MCF 10A (cell line): ENCODE measurements at regions not wholly inside any gene's neighbourhood (a gene's known extent, or its start where the extent isn't known, plus 50 kb on each side); places are given as distances from the start of the nearest gene placed in this dataset.

Source experiments
- BruUV-seq: library from RNA; stranded (reverse); fragments of 400-500 nt; replicated peaks from 2 replicates; lab custom pipeline; 2021; lab: Mats Ljungman, UMichigan
- CTCF ChIA-PET: fragments of 300-600 bp; sonication (Branson Sonifier 250); formaldehyde crosslinking; extraction: SDS; loops from one replicate; lab custom pipeline; 2021; ENCODE audit warnings: antibody characterized with exemption, inconsistent platforms; lab: Yijun Ruan, JAX
- POLR2A ChIA-PET: fragments of 300-600, 350-650 bp; sonication (Branson Sonifier 250); formaldehyde crosslinking; extraction: SDS; loops from one replicate; lab custom pipeline; 2020; ENCODE audit warnings: antibody characterized with exemption, inconsistent platforms; lab: Yijun Ruan, JAX
- DNase-seq: peaks from one replicate; pipeline ENCODE4 v3.0.0-alpha.2; 2018; ENCODE audit not compliant: unreplicated experiment
- H3K27ac Mint-ChIP-seq: one replicate; pipeline ENCODE4 v1.8.0; 2022; ENCODE audit warnings: mild to moderate bottlenecking, low read depth, mixed read lengths; ENCODE audit not compliant: unreplicated experiment
- H3K27me3 Mint-ChIP-seq: one replicate; pipeline ENCODE4 v1.8.0; 2022; ENCODE audit warnings: mixed read lengths; ENCODE audit not compliant: insufficient read depth, unreplicated experiment
- H3K36me3 Mint-ChIP-seq: one replicate; pipeline ENCODE4 v1.8.0; 2022; ENCODE audit warnings: mild to moderate bottlenecking, moderate library complexity, mixed read lengths; ENCODE audit not compliant: insufficient read depth, unreplicated experiment
- H3K4me1 Mint-ChIP-seq: one replicate; pipeline ENCODE4 v1.8.0; 2022; ENCODE audit warnings: mixed read lengths; ENCODE audit not compliant: insufficient read depth, unreplicated experiment
- H3K4me3 Mint-ChIP-seq: one replicate; pipeline ENCODE4 v1.8.0; 2022; ENCODE audit warnings: mild to moderate bottlenecking, moderate library complexity, mixed read lengths; ENCODE audit not compliant: unreplicated experiment
- H3K9me3 Mint-ChIP-seq: one replicate; pipeline ENCODE4 v1.8.0; 2022; ENCODE audit warnings: mixed read lengths; ENCODE audit not compliant: unreplicated experiment
- CTCF ChIP-seq: fragments of 200-600 bp; IDR thresholded peaks from one replicate; pipeline ENCODE4 v1.8.0; 2022; ENCODE audit warnings: antibody characterized with exemption, mild to moderate bottlenecking; ENCODE audit not compliant: unreplicated experiment
- intact Hi-C: fragments of 100-400 bp; cut with micrococcal nuclease; formaldehyde crosslinking; loops from 2 replicates; pipeline ENCODE4 v1.14.1; 2022

- Mint-ChIP-seq H3K36me3 (no peaks in the 10 kb centered on the region), H3K9me3 (peaks cover 9% of the 10 kb centered on the region), H3K27ac (peak overlapping the region; percentile 59)
These were observed 1254.8 kb upstream of the ADGRL3 start for GRCh38 chr4:59945277-59945676.

GRCh38 chr4:59945716-59946115 lies 1254.4 kb upstream of the ADGRL3 start:
- no peak for TF ChIP-seq CTCF
- ChIA-PET POLR2A (interaction anchor here (0.8 kb wide), 2 partner anchors 44 to 126 kb away, joined by 3 read pairs; no protein-coding TSS in a partner anchor), CTCF (no interaction called here)
- intact Hi-C loops = no loop called here
- H3K4me1 Mint-ChIP-seq = peaks cover 13% of the 10 kb centered on the region
- peak overlapping the region; percentile 59 for H3K27ac Mint-ChIP-seq
- BruUV-seq = no TSS peak
- no peaks in the 10 kb centered on the region for H3K36me3 Mint-ChIP-seq
- peaks cover 9% of the 10 kb centered on the region for H3K9me3 Mint-ChIP-seq
- no peak for DNase-seq
- H3K27me3 Mint-ChIP-seq = no peaks in the 10 kb centered on the region
- H3K4me3 Mint-ChIP-seq = no peak overlapping the region

More at GRCh38 chr4:59945277-59945676, 1254.8 kb upstream of the ADGRL3 start:
- Mint-ChIP-seq H3K27me3 (no peaks in the 10 kb centered on the region), H3K4me1 (peaks cover 13% of the 10 kb centered on the region), H3K4me3 (no peak overlapping the region)
- POLR2A ChIA-PET = interaction anchor here (0.5 to 0.8 kb wide), 2 partner anchors 126 to 1408 kb away, joined by 3 read pairs; no protein-coding TSS in a partner anchor
- TF ChIP-seq CTCF = no peak
- BruUV-seq = no TSS peak
- CTCF ChIA-PET = no interaction called here
- DNase-seq = peak; percentile 58
- intact Hi-C loops = no loop called here

- H3K4me1 Mint-ChIP-seq = no peaks in the 10 kb centered on the region
- intact Hi-C loops = no loop called here
- POLR2A ChIA-PET = no interaction called here
- no peak for TF ChIP-seq CTCF
- H3K27ac Mint-ChIP-seq = no peak overlapping the region
- no peaks in the 10 kb centered on the region for H3K27me3 Mint-ChIP-seq
- no peak overlapping the region for H3K4me3 Mint-ChIP-seq
- H3K9me3 Mint-ChIP-seq = no peaks in the 10 kb centered on the region
- CTCF ChIA-PET = no interaction called here
- no peaks in the 10 kb centered on the region for H3K36me3 Mint-ChIP-seq
- DNase-seq = no peak
- no TSS peak for BruUV-seq
These were observed 1243.8 kb upstream of the ADGRL3 start for GRCh38 chr4:59956366-59956765.

- intact Hi-C loops = no loop called here
- ChIA-PET POLR2A (no interaction called here), CTCF (no interaction called here)
- no peak overlapping the region for H3K4me3 Mint-ChIP-seq
- no TSS peak for BruUV-seq
- H3K9me3 Mint-ChIP-seq = no peaks in the 10 kb centered on the region
- H3K4me1 Mint-ChIP-seq = no peaks in the 10 kb centered on the region
- DNase-seq = no peak
- no peak for TF ChIP-seq CTCF
- no peaks in the 10 kb centered on the region for H3K36me3 Mint-ChIP-seq
- no peaks in the 10 kb centered on the region for H3K27me3 Mint-ChIP-seq
- no peak overlapping the region for H3K27ac Mint-ChIP-seq
These were observed 1240.0 kb upstream of the ADGRL3 start for GRCh38 chr4:59960143-59960542.
